Hepatocyte (in vitro differentiated cells): ENCODE measurements at regions not wholly inside any gene's neighbourhood (a gene's known extent, or its start where the extent isn't known, plus 50 kb on each side); places are given as distances from the start of the nearest gene placed in this dataset.

ENCODE experiments used
- CTCF ChIP-seq: fragments of 200-600 bp; sonication (generic); IDR thresholded peaks from 2 replicates; pipeline ENCODE4 v1.5.1; 2016; ENCODE audit warnings: antibody characterized with exemption, mild to moderate bottlenecking; ENCODE audit not compliant: poor library complexity
- EZH2 ChIP-seq: fragments of 200-600 bp; sonication (generic); IDR thresholded peaks from 2 replicates; pipeline ENCODE4 v1.6.1; 2016; ENCODE audit warnings: antibody characterized with exemption, mild to moderate bottlenecking, borderline replicate concordance
- EZH2phosphoT487 ChIP-seq: fragments of 200-600 bp; sonication (generic); IDR thresholded peaks from one replicate; pipeline ENCODE4 v1.6.1; 2018; ENCODE audit warnings: antibody characterized with exemption, mild to moderate bottlenecking, low read depth, moderate library complexity; ENCODE audit not compliant: unreplicated experiment, severe bottlenecking

GRCh38 chr14:88929656-88930436 lies 105.4 kb downstream of the TTC8 start:
- TF ChIP-seq CTCF (no peak), EZH2 (no peak), EZH2phosphoT487 (no peak)
